Upper lobe of right lung (tissue), 1 donor: ENCODE measurements at regions not wholly inside any gene's neighbourhood (a gene's known extent, or its start where the extent isn't known, plus 50 kb on each side); places are given as distances from the start of the nearest gene placed in this dataset.

ENCODE experiments used
- ATAC-seq: fragments of 200-7000 bp; cut with Tn5 transposase; one replicate; pipeline ENCODE4 v1.9.1; 2020; ENCODE audit warnings: mild to moderate bottlenecking, moderate library complexity
- DNase-seq: peaks from one replicate; pipeline ENCODE4 v3.0.0-alpha.2; 2020
- H3K27ac ChIP-seq: fragments of 200-600 bp; one replicate; pipeline ENCODE4 v1.8.0; 2022
- H3K27me3 ChIP-seq: fragments of 200-600 bp; one replicate; pipeline ENCODE4 v1.8.0; 2022; ENCODE audit warnings: mild to moderate bottlenecking
- H3K36me3 ChIP-seq: fragments of 200-600 bp; one replicate; pipeline ENCODE4 v1.8.0; 2022
- H3K4me1 ChIP-seq: fragments of 200-600 bp; one replicate; pipeline ENCODE4 v1.8.0; 2022
- H3K4me3 ChIP-seq: fragments of 200-600 bp; one replicate; pipeline ENCODE4 v1.8.0; 2022; ENCODE audit warnings: mild to moderate bottlenecking
- H3K9me3 ChIP-seq: fragments of 200-600 bp; one replicate; pipeline ENCODE4 v1.8.0; 2022
- CTCF ChIP-seq: fragments of 200-600 bp; IDR thresholded peaks from one replicate; pipeline ENCODE4 v1.8.0; 2022; ENCODE audit warnings: antibody characterized with exemption
- intact Hi-C: fragments of 100-400 bp; cut with DNase I; formaldehyde crosslinking; loops from one replicate; pipeline ENCODE4 v1.11.0; 2022
- donor health status: DM: no; HTN: yes; CAD: no; lungs with severe emphysema.

- TF ChIP-seq CTCF = no peak
- H3K27me3 ChIP-seq = peaks cover 24% of the 10 kb centered on the region
- intact Hi-C loops = no loop called here
Observed at GRCh38 chr22:49668402-49668801, 159.3 kb downstream of the BRD1 start.

GRCh38 chr22:49667236-49667635 lies 160.4 kb downstream of the BRD1 start:
- Histone ChIP-seq H3K36me3 (no peaks in the 10 kb centered on the region), H3K27ac (peak overlapping the region; percentile 58), H3K9me3 (no peaks in the 10 kb centered on the region), H3K27me3 (peaks cover 24% of the 10 kb centered on the region), H3K4me1 (peaks cover 5% of the 10 kb centered on the region), H3K4me3 (peak overlapping the region; percentile 21)
- ATAC-seq (no peak), DNase-seq (peak; percentile 66)
- no peak for TF ChIP-seq CTCF
- intact Hi-C loops = no loop called here

More at GRCh38 chr22:49668402-49668801, 159.3 kb downstream of the BRD1 start:
- ATAC-seq (no peak), DNase-seq (peak; percentile 54)
- no peaks in the 10 kb centered on the region for H3K9me3 ChIP-seq
- peaks cover 5% of the 10 kb centered on the region for H3K4me1 ChIP-seq
- H3K4me3 ChIP-seq = no peak overlapping the region
- H3K27ac ChIP-seq = no peak overlapping the region
- no peaks in the 10 kb centered on the region for H3K36me3 ChIP-seq

- peak overlapping the region; percentile 58 for H3K27ac ChIP-seq
Observed at GRCh38 chr22:49666146-49666809, 161.4 kb downstream of the BRD1 start.

GRCh38 chr22:49664891-49665290 lies 162.8 kb downstream of the BRD1 start:
- H3K27ac ChIP-seq = peak overlapping the region; percentile 60
- no peak for TF ChIP-seq CTCF
- H3K27me3 ChIP-seq = peaks cover 7% of the 10 kb centered on the region
- H3K9me3 ChIP-seq = no peaks in the 10 kb centered on the region
- H3K36me3 ChIP-seq = no peaks in the 10 kb centered on the region
- peak; percentile 46 for DNase-seq
- no peak for ATAC-seq
- H3K4me3 ChIP-seq = no peak overlapping the region
- H3K4me1 ChIP-seq = no peaks in the 10 kb centered on the region
- intact Hi-C loops = no loop called here

More at GRCh38 chr22:49666146-49666809, 161.4 kb downstream of the BRD1 start:
- no peaks in the 10 kb centered on the region for H3K36me3 ChIP-seq
- TF ChIP-seq CTCF = no peak
- H3K27me3 ChIP-seq = peaks cover 15% of the 10 kb centered on the region
- H3K4me3 ChIP-seq = no peak overlapping the region
- ATAC-seq (no peak), DNase-seq (peak; percentile 21)
- intact Hi-C loops = no loop called here
- H3K4me1 ChIP-seq = peaks cover 4% of the 10 kb centered on the region
- H3K9me3 ChIP-seq = no peaks in the 10 kb centered on the region

- Histone ChIP-seq H3K9me3 (no peaks in the 10 kb centered on the region), H3K4me3 (no peak overlapping the region), H3K4me1 (no peaks in the 10 kb centered on the region), H3K36me3 (no peaks in the 10 kb centered on the region), H3K27me3 (peaks cover 7% of the 10 kb centered on the region), H3K27ac (peak overlapping the region; percentile 60)
- DNase-seq (peak; percentile 44), ATAC-seq (no peak)
- intact Hi-C loops = no loop called here
- no peak for TF ChIP-seq CTCF
Observed at GRCh38 chr22:49664371-49664881, 163.2 kb downstream of the BRD1 start.
